Stimulated activated CD8-positive, alpha-beta memory T cell treated with anti-CD3 and anti-CD28 coated beads, Interleukin-7, amount 100 ng/mL, for 48 hours (primary cell): ENCODE measurements at regions not wholly inside any gene's neighbourhood (a gene's known extent, or its start where the extent isn't known, plus 50 kb on each side); places are given as distances from the start of the nearest gene placed in this dataset.
"Not testable (repeated sequence)": the region's sequence is repeated elsewhere in the genome, so short reads cannot be mapped to it uniquely, and the experiment has no call there.

Experiments
- DNase-seq, 2 donors: peaks; one replicate each; pipeline ENCODE4 v3.0.0-alpha.2; 2020; ENCODE audit warnings: low read depth in 1 of 2; ENCODE audit errors: extremely low read depth in 1 of 2

DNA sequence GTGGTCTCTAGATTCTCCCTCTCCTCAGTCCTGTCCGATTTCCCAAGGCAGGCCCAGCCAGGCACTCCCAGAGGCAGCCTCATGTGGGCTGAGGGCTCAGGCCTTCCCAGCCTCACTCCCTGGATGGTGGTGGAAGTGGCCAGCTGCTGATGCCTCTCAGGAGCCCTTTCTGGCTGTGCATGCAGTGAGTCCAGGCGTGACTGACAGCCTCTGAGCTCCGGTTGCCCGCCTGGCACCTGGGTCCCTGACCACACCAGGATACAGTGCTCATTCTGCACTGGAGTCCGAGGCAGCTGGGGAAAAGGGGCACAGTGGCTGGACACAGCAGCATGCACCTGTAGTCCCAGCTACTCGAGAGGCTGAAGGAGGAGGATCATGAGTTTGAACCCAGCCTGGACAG lies 132.6 kb downstream of the CUL2 start:
- DNase-seq, result no peak

DNA sequence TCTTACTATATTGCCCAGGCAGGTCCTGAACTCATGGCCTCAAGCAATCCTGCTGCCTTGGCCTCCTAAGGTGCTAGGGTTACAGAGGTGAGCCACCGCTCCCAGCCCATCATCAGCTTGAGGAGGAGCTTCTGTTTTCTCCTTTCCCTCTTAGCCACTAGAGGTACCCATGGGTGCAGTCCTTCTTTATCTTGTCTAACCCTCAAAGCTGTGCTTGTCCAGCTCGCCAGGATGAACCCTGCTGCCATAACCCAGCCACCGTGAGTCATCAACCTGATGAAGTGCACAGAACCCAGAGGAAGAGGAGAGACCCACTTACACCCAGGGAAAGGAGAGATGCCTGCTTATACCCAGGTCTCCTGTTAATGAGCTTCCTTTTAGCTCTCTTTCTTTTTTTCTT lies 133.4 kb downstream of the CUL2 start:
- DNase-seq, result no peak

DNA sequence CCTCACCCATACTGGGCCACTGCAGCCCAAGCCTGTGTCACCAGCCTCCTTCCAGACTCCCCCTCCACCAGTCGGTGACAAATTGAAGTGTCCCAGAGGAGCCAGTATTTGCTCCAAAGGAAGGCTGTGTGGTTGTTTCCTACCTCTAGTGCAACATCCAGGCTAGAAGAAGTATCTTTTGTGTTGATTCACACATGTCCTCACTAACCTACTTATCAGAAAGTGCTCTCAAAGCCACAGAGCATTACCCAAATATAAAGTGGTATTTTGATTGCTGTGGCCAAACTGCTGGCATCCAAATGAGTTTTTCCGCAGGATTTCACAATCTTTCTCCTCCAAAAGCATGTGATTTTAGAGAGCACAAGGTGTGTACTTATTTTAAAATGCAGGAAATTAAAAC lies 134.8 kb downstream of the CUL2 start:
- no peak for DNase-seq

DNA sequence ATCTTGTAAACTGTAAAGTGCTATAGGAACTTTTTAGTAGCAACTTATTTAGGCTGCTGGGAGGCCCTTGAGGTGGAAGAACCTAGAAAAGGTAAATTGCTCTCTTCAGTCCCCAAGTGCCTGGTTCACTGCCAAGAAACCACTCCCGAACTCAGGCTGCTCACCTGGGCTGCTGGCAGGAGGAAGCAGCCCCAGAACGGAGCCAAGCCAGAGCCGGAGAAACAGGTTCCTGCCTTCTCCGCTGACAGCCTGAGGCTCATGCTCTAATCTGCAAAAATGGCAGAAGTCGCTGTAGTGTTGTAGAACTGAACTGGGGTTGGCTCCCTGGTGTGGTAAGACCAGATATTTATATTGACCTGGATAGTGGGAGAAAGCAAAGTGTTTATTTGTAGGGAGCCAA lies 136.0 kb downstream of the CUL2 start:
- DNase-seq, result no peak

GRCh38 chr10:34951263-34951887 lies 136.3 kb upstream of the PARD3 start:
- DNase-seq, result peak; percentile 9 to 21

DNA sequence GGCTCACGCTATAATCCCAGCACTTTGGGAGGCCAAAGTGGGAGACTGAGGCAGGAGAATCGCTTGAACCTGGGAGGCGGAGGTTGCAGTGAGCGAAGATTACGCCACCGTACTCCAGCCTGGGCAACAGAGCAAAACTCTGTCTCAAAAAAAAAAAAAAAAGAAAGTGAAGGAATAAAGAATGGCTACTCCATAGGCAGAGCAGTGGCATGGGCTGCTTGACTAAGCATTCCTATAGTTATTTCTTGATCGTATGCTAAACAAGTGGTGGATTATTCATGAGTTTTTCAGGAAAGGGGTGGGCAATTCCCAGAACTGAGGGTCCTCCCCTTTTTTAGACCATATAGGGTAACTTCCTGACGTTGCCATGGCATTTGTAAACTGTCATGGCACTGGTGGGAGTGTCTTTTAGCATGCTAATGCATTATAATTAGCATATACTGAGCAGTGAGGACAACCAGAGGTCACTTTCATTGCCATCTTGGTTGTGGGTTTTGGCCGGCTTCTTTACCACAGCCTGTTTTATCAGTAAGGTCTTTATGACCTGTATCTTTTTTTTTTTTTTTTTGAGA lies 130.9 kb upstream of the PARD3 start:
- not testable (repeated sequence) for DNase-seq

GRCh38 chr10:34941471-34942357 lies 126.6 kb upstream of the PARD3 start:
- no peak for DNase-seq

GRCh38 chr10:34940436-34940835 lies 125.3 kb upstream of the PARD3 start:
- no peak for DNase-seq

DNA sequence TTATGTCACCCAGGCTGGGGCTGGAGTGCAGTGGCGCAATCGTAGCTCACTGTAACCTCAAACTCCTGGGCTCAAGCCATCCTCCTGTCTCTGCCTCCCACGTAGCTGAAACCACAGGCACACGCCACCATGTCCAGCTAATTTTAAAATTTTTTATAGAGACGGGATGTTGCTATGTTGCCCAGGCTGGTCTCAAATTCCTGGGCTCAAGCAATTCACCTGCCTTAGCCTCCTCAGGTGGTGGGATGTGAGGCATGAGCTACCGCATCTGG lies 123.2 kb upstream of the PARD3 start:
- no peak for DNase-seq

DNA sequence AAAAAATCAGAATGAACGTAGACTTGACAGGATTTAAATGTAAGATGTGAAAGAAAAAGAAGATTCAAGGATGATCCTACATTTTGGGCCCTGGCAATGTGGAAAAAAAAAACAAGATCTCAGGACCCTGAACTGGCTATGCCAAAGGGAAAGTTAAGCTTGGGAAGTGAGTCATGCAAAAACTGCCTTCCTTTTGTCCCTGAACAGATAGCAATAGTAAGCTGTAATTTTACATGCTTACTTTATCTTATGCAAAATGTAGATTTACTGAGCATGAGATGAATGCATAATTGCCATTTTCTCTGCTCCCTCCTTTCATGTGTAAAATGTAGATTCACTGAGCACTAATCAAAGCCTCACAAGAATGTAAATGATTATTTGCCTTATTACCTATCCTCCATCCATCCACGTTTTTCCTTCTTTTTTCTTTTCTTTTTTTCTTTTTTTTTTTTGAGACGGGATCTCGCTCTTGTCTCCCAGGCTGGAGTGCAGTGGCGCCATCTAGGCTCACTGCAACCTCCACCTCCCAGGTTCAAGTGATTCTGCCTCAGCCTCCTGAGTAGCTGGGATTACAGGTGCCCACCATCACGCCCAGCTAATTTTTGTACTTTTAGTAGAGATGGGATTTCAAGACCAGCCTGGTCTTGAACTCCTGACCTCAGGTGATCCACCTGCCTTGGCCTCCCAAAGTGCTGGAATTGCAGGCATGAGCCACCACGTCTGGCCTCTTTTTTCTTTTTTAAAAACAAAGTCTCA lies 122.7 kb upstream of the PARD3 start:
- not testable (repeated sequence) for DNase-seq

- no peak for DNase-seq
Observed at GRCh38 chr10:34936061-34936460, 121.0 kb upstream of the PARD3 start.

GRCh38 chr10:34933676-34934075 lies 118.6 kb upstream of the PARD3 start:
- no peak for DNase-seq

DNA sequence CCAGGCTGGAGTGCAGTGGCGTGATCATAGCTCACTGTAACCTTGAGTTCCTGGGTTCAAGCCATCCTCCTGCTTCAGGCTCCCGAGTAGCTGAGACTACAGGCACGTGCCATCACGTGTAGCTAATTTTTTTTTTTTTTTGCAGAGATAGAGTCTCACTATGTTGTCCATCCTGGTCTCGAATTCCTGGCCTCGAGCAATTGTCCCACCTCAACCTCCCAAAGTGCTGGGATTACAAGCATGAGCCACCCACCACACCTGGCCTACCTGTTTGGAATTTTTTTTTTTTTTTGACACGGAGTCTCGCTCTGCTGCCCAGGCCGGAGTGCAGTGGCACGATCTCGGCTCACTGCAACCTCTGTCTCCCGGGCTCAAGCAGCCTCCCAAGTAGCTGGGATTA lies 117.1 kb upstream of the PARD3 start:
- no peak for DNase-seq

- no peak for DNase-seq
Observed at GRCh38 chr10:34931216-34931615, 116.1 kb upstream of the PARD3 start.

DNA sequence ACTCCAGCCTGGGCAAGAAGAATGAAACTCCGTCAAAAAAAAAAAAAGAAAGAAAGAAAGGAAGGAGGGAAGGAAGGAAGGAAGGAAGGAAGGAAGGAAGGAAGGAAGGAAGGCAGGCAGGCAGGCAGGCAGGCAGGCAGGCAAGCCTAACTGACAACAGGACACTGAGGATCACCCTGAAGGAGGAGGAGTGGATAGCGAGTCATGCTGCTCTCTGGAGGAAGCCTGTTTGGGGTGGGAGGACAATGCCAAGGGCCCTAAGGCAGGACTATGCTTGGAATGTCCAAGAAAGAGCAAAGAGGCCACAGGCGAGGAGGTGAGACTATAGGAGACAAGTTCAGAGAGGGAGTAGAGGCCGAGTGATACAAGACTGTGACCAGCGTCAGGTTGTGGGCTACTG lies 107.0 kb upstream of the PARD3 start:
- DNase-seq, result no peak

- DNase-seq, result no peak
Observed at GRCh38 chr10:34920578-34920977, 105.5 kb upstream of the PARD3 start.

- no peak for DNase-seq
Observed at GRCh38 chr10:34918776-34919315, 103.8 kb upstream of the PARD3 start.

DNA sequence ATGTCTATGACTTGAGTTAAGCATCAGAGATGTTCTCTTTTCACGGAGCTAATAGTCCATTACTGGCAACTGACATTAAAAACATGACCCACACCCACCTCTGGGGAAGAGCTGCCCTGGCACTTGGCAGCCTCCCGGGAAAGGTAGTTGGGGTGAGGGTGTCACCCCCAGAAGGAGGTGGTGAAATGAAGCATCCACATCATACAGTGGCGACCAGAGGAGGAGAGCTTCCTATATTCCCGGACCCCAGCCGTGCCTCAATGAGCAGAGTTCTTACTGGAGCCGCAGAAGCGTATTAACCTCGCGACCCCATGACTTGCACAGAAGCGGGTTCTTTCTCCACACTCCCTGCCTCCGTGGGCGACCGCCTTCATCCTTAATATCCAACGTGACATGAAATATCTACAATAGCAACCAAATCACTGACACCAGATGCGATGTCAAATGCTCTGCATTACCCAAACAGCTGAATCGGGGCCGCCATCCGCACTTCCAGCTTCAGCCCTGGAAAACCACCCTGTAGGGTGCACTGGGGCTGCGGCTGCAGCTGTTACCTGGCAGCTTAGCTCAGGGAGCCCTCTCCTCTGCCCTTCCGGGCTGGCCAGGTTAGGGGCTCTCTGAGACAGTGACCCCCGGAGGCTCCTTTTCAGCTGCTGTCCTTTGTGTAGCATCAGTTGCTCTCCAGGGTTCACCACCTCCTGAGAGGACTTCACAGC lies 103.1 kb upstream of the PARD3 start:
- no peak for DNase-seq

- peak in 1 of 2 donors; percentile 0 for DNase-seq
Observed at GRCh38 chr10:34916314-34916713, 101.2 kb upstream of the PARD3 start.

GRCh38 chr10:34912771-34913170 lies 97.7 kb upstream of the PARD3 start:
- no peak for DNase-seq
